Posterior vena cava (tissue), 2 donors: ENCODE measurements at regions not wholly inside any gene's neighbourhood (a gene's known extent, or its start where the extent isn't known, plus 50 kb on each side); places are given as distances from the start of the nearest gene placed in this dataset.
A peak's percentile ranks its signal among the peaks of the same experiment; 100 is the strongest.
"Not testable (repeated sequence)": the region's sequence is repeated elsewhere in the genome, so short reads cannot be mapped to it uniquely, and the experiment has no call there.

Experiments
- DNase-seq: peaks from one replicate; pipeline ENCODE4 v3.0.0-alpha.2; 2020; ENCODE audit warnings: low spot score
- intact Hi-C, 2 donors: fragments of 100-400 bp; cut with DNase I; formaldehyde crosslinking; loops; one replicate each; pipeline versions ENCODE4 v1.14.1 to v1.14.2; 2022 to 2023
- donor health status: DM: yes; HTN: yes; CAD: no.
- donor health status: DM: yes; HTN: yes; CAD: no.

GRCh38 chr5:164296603-164297080 lies 791.2 kb downstream of the MAT2B start:
- peak; percentile 55 for DNase-seq
- intact Hi-C loops, result no loop called here

DNA sequence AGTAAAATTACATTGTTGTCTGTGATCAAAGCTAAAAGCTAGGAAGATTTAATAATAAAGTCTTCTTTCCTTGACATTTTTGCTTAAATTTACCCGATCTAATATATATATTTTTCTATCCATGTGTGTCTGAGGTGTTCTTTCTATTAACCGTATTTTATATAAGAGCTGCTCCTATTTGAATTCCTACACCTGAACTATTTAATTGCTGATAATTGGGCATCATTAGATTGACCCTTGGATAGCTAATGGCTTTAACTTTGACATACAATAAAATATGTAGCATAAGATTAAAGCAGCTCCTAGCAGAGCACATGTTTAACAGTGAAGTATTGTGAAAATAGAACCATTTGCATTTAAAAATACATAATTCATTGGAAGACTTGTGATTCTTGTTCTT lies 792.7 kb downstream of the MAT2B start:
- no peak for DNase-seq
- intact Hi-C loops, result no loop called here

GRCh38 chr5:164300295-164300694 lies 794.9 kb downstream of the MAT2B start:
- intact Hi-C loops, result no loop called here
- DNase-seq, result no peak

- intact Hi-C loops, result no loop called here
- no peak for DNase-seq
Observed at GRCh38 chr5:164301136-164301535, 795.7 kb downstream of the MAT2B start.

- DNase-seq, result no peak
- intact Hi-C loops, result no loop called here
Observed at GRCh38 chr5:164301708-164302107, 796.3 kb downstream of the MAT2B start.

DNA sequence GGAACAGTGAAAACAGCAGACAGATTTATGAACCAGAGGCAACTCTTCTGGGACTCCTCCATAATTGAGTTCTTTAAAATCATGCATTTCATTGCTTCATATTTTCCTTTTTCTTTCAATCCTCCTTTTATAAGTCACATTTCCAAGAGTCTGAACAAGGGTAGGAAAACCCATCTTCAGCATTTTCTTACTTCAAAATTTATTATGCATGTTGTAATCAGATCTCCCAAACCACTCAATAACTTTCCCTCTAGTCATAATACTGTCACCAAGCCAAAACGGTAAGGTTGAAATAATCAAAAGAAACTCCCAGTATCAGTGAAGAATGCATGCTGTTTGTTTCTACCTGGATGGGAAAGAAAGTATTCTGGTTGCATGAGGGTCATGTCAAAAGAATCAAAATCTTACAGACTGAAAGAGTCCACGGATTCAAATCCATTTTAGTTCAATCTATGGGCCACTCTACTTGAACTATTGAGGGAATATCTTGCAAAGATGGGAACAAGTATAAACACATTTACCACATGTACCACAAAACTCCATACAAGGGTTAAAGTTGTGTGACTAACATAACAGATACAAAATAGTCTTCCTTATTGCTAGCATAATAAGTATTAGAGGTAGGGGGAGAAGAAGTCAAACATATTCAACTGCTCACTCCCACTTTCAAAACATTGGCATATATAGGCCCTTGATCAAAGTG lies 797.3 kb downstream of the MAT2B start:
- no peak for DNase-seq
- intact Hi-C loops, result no loop called here

GRCh38 chr5:164303646-164304215 lies 798.3 kb downstream of the MAT2B start:
- DNase-seq, result no peak
- intact Hi-C loops, result no loop called here

- intact Hi-C loops, result no loop called here
- no peak for DNase-seq
Observed at GRCh38 chr5:164306662-164307061, 801.2 kb downstream of the MAT2B start.

DNA sequence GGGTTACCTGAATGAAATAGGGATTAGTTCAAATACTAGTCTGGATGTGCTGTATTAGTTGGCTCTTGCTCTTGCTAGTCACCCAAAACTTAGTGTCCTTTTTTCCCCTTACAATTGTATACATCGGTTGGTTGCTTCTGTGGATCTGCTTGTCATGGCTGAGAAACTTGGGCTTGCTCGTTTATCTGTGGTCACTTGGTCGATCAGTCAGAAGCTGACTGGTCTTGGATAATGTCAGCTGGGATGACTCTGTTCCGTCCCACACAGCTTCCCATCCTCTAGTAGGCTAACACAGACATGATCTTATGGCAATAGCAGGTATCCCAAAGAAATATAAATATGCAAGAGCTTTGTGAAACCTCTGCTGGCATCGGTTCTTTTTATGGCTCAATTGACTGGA lies 807.4 kb downstream of the MAT2B start:
- intact Hi-C loops, result no loop called here
- DNase-seq, result no peak

DNA sequence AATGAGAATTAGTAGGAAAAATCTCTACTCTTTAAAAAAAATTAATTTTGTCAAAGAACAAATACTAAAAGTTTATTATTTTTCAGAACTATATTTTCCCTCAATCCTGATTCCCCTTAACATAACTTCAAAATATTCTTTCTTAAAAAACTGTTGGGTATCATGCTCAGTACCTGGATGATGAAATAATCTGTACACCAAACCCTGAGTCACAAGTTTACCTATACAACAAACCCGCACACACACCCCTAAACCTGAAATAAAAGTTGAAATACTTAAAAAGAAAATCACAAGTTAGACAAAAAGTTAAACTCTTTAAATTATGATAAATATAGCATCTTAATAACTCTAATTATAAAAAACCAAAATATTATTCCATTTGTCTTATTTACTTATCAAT lies 812.3 kb downstream of the MAT2B start:
- no peak for DNase-seq
- intact Hi-C loops, result no loop called here

GRCh38 chr5:164319161-164319560 lies 813.7 kb downstream of the MAT2B start:
- intact Hi-C loops, result no loop called here
- DNase-seq, result no peak

GRCh38 chr5:164324239-164324638 lies 818.8 kb downstream of the MAT2B start:
- intact Hi-C loops, result no loop called here
- DNase-seq, result no peak

GRCh38 chr5:164326219-164326618 lies 820.8 kb downstream of the MAT2B start:
- DNase-seq, result no peak
- intact Hi-C loops, result no loop called here

DNA sequence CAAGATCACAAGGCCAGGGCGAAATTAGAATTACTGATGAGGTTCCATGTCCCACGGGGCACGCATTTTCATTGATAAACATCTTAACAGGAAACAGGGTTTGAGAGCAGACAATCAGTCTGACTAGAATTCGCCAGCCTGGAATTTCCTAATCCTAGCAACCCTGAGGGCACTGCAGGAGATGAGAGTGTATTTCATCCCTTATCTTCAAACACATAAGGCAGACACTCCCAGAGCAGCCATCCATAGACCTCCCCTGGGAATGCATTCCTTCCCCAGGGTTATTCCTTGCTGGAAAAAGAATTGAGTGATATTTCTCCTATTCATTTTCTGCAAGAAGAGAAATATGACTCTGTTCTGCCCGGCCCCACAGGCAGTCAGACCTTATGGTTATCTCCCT lies 821.7 kb downstream of the MAT2B start:
- intact Hi-C loops, result not testable (repeated sequence)
- DNase-seq, result peak; percentile 11

DNA sequence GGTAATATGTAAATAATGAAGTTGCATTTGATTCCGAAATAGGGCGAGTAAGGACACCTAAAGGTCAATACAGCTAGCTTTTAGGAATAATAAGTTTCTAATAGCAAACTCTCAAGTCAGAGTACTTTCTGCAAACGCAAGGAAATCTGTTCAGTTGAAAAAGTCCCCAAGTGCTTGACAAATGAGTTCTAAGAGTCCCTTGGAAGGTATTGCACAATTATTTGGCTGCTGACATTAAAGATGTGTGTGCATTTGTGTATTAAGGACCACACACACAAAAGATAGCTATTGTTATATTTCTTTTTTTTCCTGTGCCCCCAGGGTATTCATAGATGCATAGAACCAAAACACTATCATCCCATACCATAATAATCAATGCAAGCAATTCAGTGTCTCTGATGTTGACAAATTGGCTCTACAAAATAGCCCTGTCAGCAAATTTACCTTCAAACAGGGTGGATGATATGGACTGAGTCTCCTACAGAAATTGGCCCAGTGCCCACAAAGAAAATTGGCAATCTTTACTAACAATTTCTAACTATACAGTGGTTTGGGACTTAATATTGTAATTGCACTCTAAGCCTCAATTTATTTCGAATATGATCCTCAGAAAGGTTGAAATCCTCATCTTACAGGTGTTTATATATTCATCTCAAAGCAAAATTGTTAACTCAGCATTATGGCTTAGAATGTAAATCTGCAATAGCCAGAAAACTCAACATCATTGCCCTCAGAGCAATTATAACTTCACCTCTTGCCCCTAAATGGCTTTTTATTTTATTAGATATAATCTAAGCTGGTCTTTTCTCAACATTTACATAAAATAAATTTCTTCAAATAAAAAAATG lies 827.2 kb downstream of the MAT2B start:
- DNase-seq, result no peak
- intact Hi-C loops, result no loop called here

DNA sequence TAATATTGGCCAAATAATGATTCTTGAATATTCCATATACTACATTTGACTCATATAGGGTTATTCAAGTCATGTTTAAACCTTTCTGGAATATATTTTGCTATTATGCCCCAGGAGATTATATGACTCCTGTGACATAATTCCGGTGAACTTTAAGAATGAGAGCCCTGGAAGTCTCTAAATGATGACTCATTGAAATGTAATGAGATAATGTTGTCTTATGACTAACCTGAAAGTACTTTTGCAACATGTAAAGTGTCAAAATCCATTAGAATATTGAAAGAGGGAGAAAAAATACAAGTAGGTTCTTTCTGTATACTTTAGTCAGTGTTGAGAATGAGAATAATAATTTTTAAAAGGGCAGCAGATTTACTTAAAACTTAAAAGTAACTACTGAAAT lies 830.4 kb downstream of the MAT2B start:
- DNase-seq, result no peak
- intact Hi-C loops, result no loop called here

DNA sequence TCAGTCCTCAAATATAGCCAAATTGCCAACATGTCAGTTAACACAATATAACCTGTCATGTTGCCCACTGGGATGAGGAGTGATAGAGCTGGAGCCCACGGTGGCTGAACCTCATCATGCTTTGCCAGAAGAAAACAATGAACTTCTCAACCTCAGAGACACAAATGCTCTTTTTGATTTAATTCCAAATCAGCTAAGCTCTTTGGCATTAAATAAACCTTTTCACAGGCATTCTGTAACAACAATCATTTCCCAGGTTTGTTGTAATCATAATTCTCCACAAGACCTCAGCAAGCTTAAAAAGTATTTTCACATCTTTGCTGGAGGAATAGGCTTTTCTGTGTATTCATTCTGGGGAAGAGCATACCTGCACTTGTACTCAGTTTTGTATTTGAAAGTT lies 830.9 kb downstream of the MAT2B start:
- DNase-seq, result no peak
- intact Hi-C loops, result no loop called here

- intact Hi-C loops, result no loop called here
Observed at GRCh38 chr5:164336906-164337305, 831.5 kb downstream of the MAT2B start.

DNA sequence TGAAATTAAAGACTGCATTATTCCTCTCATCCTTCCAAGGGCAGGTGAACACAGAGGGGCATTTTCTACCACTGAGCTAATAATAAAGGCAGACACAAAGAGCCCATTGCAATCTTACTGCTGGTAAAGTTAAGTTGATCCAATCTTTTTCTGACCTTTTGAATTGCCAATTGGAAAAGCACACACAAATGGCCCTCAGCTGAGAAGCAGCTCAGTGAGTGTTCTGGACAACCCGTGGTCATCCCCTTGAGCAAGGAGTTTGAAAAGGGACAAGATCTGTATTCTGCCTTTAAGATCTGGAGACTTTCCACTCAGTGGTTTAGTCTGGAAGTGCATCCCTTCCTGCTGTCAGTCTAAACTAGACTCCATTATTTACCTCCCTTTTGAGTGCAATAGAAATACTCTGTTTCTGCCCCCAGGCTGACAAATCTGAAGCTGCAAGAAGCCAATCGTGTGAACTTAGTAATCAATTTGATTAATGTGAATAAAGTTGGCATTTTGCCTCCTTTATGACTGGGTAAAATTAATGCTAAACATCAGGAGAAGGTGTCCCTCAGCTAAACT lies 835.7 kb downstream of the MAT2B start:
- DNase-seq, result no peak
- intact Hi-C loops, result no loop called here

More at GRCh38 chr5:164336906-164337305, 831.5 kb downstream of the MAT2B start:
- no peak for DNase-seq

- DNase-seq, result no peak
Observed at GRCh38 chr5:164345173-164345849, 839.9 kb downstream of the MAT2B start.

More at GRCh38 chr5:164345173-164345849, 839.9 kb downstream of the MAT2B start:
- intact Hi-C loops, result no loop called here
